ENCODE measurements at regions not wholly inside any gene's neighbourhood (a gene's known extent, or its start where the extent isn't known, plus 50 kb on each side); places are given as distances from the start of the nearest gene placed in this dataset.

GRCh38 chr3:124172283-124172682 is 180.4 kb upstream of the ROPN1 start:
- H3K4me3 ChIP-seq (ENCODE audit: low read length): no peak overlapping the region
- H3K9ac ChIP-seq (ENCODE audit: low read length): no peak overlapping the region
- no peaks in the 10 kb centered on the region for H3K36me3 ChIP-seq (ENCODE audit: control insufficient read depth, insufficient read depth, low read length)
- no peaks in the 10 kb centered on the region for H3K27me3 ChIP-seq (ENCODE audit: control insufficient read depth, insufficient read depth, low read length)
- no peaks in the 10 kb centered on the region for H3K4me1 ChIP-seq (ENCODE audit: control insufficient read depth, insufficient read depth, low read length)
- no peaks in the 10 kb centered on the region for H3K9me3 ChIP-seq (ENCODE audit: control insufficient read depth, low read length)

- Histone ChIP-seq H3K4me3 (ENCODE audit: low read length) (no peak overlapping the region), H3K27me3 (ENCODE audit: control insufficient read depth, insufficient read depth, low read length) (no peaks in the 10 kb centered on the region), H3K36me3 (ENCODE audit: control insufficient read depth, insufficient read depth, low read length) (no peaks in the 10 kb centered on the region), H3K4me1 (ENCODE audit: control insufficient read depth, insufficient read depth, low read length) (no peaks in the 10 kb centered on the region), H3K9me3 (ENCODE audit: control insufficient read depth, low read length) (no peaks in the 10 kb centered on the region), H3K9ac (ENCODE audit: low read length) (no peak overlapping the region)
Measured at GRCh38 chr3:124172816-124173215, 180.9 kb upstream of the ROPN1 start.

- Histone ChIP-seq H3K4me3 (ENCODE audit: low read length) (no peak overlapping the region), H3K36me3 (ENCODE audit: control insufficient read depth, insufficient read depth, low read length) (no peaks in the 10 kb centered on the region), H3K4me1 (ENCODE audit: control insufficient read depth, insufficient read depth, low read length) (no peaks in the 10 kb centered on the region), H3K9me3 (ENCODE audit: control insufficient read depth, low read length) (no peaks in the 10 kb centered on the region), H3K27me3 (ENCODE audit: control insufficient read depth, insufficient read depth, low read length) (no peaks in the 10 kb centered on the region), H3K9ac (ENCODE audit: low read length) (no peak overlapping the region)
Measured at GRCh38 chr3:124174476-124174875, 182.6 kb upstream of the ROPN1 start.

- Histone ChIP-seq H3K4me3 (ENCODE audit: low read length) (no peak overlapping the region), H3K4me1 (ENCODE audit: control insufficient read depth, insufficient read depth, low read length) (no peaks in the 10 kb centered on the region), H3K9me3 (ENCODE audit: control insufficient read depth, low read length) (no peaks in the 10 kb centered on the region), H3K36me3 (ENCODE audit: control insufficient read depth, insufficient read depth, low read length) (no peaks in the 10 kb centered on the region), H3K9ac (ENCODE audit: low read length) (no peak overlapping the region), H3K27me3 (ENCODE audit: control insufficient read depth, insufficient read depth, low read length) (no peaks in the 10 kb centered on the region)
Measured at GRCh38 chr3:124174910-124175874, 183.3 kb upstream of the ROPN1 start.

GRCh38 chr3:124177071-124177470 is 185.1 kb upstream of the ROPN1 start:
- Histone ChIP-seq H3K4me3 (ENCODE audit: low read length) (no peak overlapping the region), H3K9ac (ENCODE audit: low read length) (no peak overlapping the region), H3K27me3 (ENCODE audit: control insufficient read depth, insufficient read depth, low read length) (no peaks in the 10 kb centered on the region), H3K9me3 (ENCODE audit: control insufficient read depth, low read length) (no peaks in the 10 kb centered on the region), H3K4me1 (ENCODE audit: control insufficient read depth, insufficient read depth, low read length) (no peaks in the 10 kb centered on the region), H3K36me3 (ENCODE audit: control insufficient read depth, insufficient read depth, low read length) (no peaks in the 10 kb centered on the region)

- Histone ChIP-seq H3K9me3 (ENCODE audit: control insufficient read depth, low read length) (no peaks in the 10 kb centered on the region), H3K36me3 (ENCODE audit: control insufficient read depth, insufficient read depth, low read length) (no peaks in the 10 kb centered on the region), H3K4me1 (ENCODE audit: control insufficient read depth, insufficient read depth, low read length) (no peaks in the 10 kb centered on the region), H3K9ac (ENCODE audit: low read length) (no peak overlapping the region), H3K27me3 (ENCODE audit: control insufficient read depth, insufficient read depth, low read length) (no peaks in the 10 kb centered on the region), H3K4me3 (ENCODE audit: low read length) (no peak overlapping the region)
Measured at GRCh38 chr3:124178531-124178930, 186.6 kb upstream of the ROPN1 start.

- H3K4me1 ChIP-seq (ENCODE audit: control insufficient read depth, insufficient read depth, low read length): no peaks in the 10 kb centered on the region
Measured at GRCh38 chr3:124200407-124200806, 208.5 kb upstream of the ROPN1 start.

GRCh38 chr3:124201226-124201625 is 209.3 kb upstream of the ROPN1 start:
- Histone ChIP-seq H3K36me3 (ENCODE audit: control insufficient read depth, insufficient read depth, low read length) (no peaks in the 10 kb centered on the region), H3K9me3 (ENCODE audit: control insufficient read depth, low read length) (no peaks in the 10 kb centered on the region), H3K9ac (ENCODE audit: low read length) (no peak overlapping the region), H3K27me3 (ENCODE audit: control insufficient read depth, insufficient read depth, low read length) (no peaks in the 10 kb centered on the region), H3K4me1 (ENCODE audit: control insufficient read depth, insufficient read depth, low read length) (no peaks in the 10 kb centered on the region), H3K4me3 (ENCODE audit: low read length) (no peak overlapping the region)

More at GRCh38 chr3:124200407-124200806, 208.5 kb upstream of the ROPN1 start:
- no peak overlapping the region for H3K4me3 ChIP-seq (ENCODE audit: low read length)
- H3K27me3 ChIP-seq (ENCODE audit: control insufficient read depth, insufficient read depth, low read length): no peaks in the 10 kb centered on the region
- H3K9ac ChIP-seq (ENCODE audit: low read length): no peak overlapping the region
- H3K9me3 ChIP-seq (ENCODE audit: control insufficient read depth, low read length): no peaks in the 10 kb centered on the region
- H3K36me3 ChIP-seq (ENCODE audit: control insufficient read depth, insufficient read depth, low read length): no peaks in the 10 kb centered on the region

GRCh38 chr3:124201786-124202185 is 209.9 kb upstream of the ROPN1 start:
- no peaks in the 10 kb centered on the region for H3K4me1 ChIP-seq (ENCODE audit: control insufficient read depth, insufficient read depth, low read length)
- H3K36me3 ChIP-seq (ENCODE audit: control insufficient read depth, insufficient read depth, low read length): no peaks in the 10 kb centered on the region
- no peak overlapping the region for H3K9ac ChIP-seq (ENCODE audit: low read length)

GRCh38 chr3:124202754-124203153 is 210.8 kb upstream of the ROPN1 start:
- Histone ChIP-seq H3K4me1 (ENCODE audit: control insufficient read depth, insufficient read depth, low read length) (no peaks in the 10 kb centered on the region), H3K4me3 (ENCODE audit: low read length) (no peak overlapping the region)

More at GRCh38 chr3:124201786-124202185, 209.9 kb upstream of the ROPN1 start:
- Histone ChIP-seq H3K9me3 (ENCODE audit: control insufficient read depth, low read length) (no peaks in the 10 kb centered on the region), H3K27me3 (ENCODE audit: control insufficient read depth, insufficient read depth, low read length) (no peaks in the 10 kb centered on the region), H3K4me3 (ENCODE audit: low read length) (no peak overlapping the region)

GRCh38 chr3:124203292-124203691 is 211.4 kb upstream of the ROPN1 start:
- Histone ChIP-seq H3K9ac (ENCODE audit: low read length) (no peak overlapping the region), H3K4me3 (ENCODE audit: low read length) (no peak overlapping the region), H3K9me3 (ENCODE audit: control insufficient read depth, low read length) (no peaks in the 10 kb centered on the region), H3K4me1 (ENCODE audit: control insufficient read depth, insufficient read depth, low read length) (no peaks in the 10 kb centered on the region), H3K36me3 (ENCODE audit: control insufficient read depth, insufficient read depth, low read length) (no peaks in the 10 kb centered on the region), H3K27me3 (ENCODE audit: control insufficient read depth, insufficient read depth, low read length) (no peaks in the 10 kb centered on the region)

More at GRCh38 chr3:124202754-124203153, 210.8 kb upstream of the ROPN1 start:
- Histone ChIP-seq H3K9ac (ENCODE audit: low read length) (no peak overlapping the region), H3K36me3 (ENCODE audit: control insufficient read depth, insufficient read depth, low read length) (no peaks in the 10 kb centered on the region), H3K9me3 (ENCODE audit: control insufficient read depth, low read length) (no peaks in the 10 kb centered on the region), H3K27me3 (ENCODE audit: control insufficient read depth, insufficient read depth, low read length) (no peaks in the 10 kb centered on the region)

GRCh38 chr3:124206225-124207055 is 214.5 kb upstream of the ROPN1 start:
- Histone ChIP-seq H3K4me3 (ENCODE audit: low read length) (no peak overlapping the region), H3K36me3 (ENCODE audit: control insufficient read depth, insufficient read depth, low read length) (no peaks in the 10 kb centered on the region), H3K9me3 (ENCODE audit: control insufficient read depth, low read length) (no peaks in the 10 kb centered on the region), H3K4me1 (ENCODE audit: control insufficient read depth, insufficient read depth, low read length) (no peaks in the 10 kb centered on the region), H3K27me3 (ENCODE audit: control insufficient read depth, insufficient read depth, low read length) (no peaks in the 10 kb centered on the region), H3K9ac (ENCODE audit: low read length) (no peak overlapping the region)

All from mucosa of stomach (tissue), 1 donor.